ENCODE measurements at regions not wholly inside any gene's neighbourhood (a gene's known extent, or its start where the extent isn't known, plus 50 kb on each side); places are given as distances from the start of the nearest gene placed in this dataset.

DNA sequence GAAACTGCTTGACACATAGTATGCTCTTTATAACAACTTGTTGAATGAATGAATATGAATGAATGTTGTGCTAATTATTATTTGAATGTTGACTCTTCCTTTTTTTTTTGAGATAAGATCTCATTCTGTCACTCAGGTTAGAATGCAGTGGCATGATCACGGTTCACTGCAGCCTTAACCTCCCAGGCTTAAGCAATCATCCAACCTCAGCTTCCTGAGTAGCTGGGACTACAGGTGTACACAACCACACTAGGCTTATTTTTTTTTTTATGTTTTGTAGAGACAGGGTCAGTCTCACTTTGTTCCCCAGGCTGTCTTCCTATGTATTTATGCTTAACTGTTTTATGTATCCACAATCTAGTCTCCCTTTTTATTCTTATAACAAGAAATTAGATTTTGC is 114.7 kb upstream of the WDFY3 start:
- DNase-seq (ENCODE audit: low read depth, low spot score): no peak
- no peak for TF ChIP-seq SUZ12 (IDR thresholded peaks at IDR 0.05; ENCODE audit: extremely low read depth, insufficient read depth, insufficient read length)
- TF ChIP-seq ZNF274 (IDR thresholded peaks at IDR 0.05; ENCODE audit: low read depth, low read length): no peak
- TF ChIP-seq YY1 (IDR thresholded peaks at IDR 0.05; ENCODE audit: insufficient read depth, insufficient read length): no peak
- Histone ChIP-seq H3K9me3 (ENCODE audit: insufficient read depth, low read length) (peaks cover 8% of the 10 kb centered on the region), H3K36me3 (ENCODE audit: insufficient read depth, insufficient read length, low read length) (no peaks in the 10 kb centered on the region), H3K27me3 (ENCODE audit: insufficient read depth, insufficient read length) (no peaks in the 10 kb centered on the region), H3K9ac (ENCODE audit: insufficient read length, low read depth) (no peak overlapping the region), H3K4me1 (ENCODE audit: insufficient read depth, insufficient read length) (no peaks in the 10 kb centered on the region), H3K4me3 (ENCODE audit: insufficient read length, low read depth) (no peak overlapping the region)

DNA sequence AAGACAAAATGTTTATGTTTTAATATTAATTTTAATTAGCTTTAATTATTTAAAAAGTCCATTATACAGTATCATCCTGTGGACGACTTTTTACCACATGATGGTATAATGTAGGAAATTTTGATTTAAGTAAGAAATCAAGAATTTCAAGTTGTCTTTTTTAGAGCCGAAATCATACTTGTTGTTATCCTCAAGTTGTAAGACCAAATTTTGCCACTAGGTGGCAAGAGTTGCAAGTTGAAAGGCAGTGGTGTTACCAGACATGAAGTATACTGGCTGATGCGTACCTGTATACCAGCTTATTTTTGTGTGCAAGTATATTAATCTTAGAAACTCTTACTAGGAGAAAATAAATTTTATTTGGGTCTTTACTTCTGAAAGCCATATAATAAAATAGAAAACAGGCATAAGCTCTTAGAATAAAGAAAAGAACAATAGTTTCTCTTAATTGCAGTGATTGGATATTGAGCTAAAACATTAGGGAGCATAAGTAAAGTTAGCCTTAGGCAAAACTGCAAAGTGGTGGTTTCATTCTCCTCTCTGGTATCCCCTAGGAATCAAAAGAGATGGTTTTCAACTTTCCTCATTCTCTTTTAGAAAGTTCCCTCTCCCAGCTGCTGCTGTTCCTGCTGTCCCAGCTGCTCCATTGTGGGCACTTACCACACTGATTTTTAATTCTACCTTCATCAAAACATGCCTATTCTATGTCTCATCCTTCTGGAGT is 118.0 kb upstream of the WDFY3 start:
- Histone ChIP-seq H3K4me3 (ENCODE audit: insufficient read length, low read depth) (no peak overlapping the region), H3K9me3 (ENCODE audit: insufficient read depth, low read length) (peaks cover 10% of the 10 kb centered on the region; the same call in 1 of the 2 replicates), H3K27me3 (ENCODE audit: insufficient read depth, insufficient read length) (no peaks in the 10 kb centered on the region), H3K9ac (ENCODE audit: insufficient read length, low read depth) (no peak overlapping the region), H3K4me1 (ENCODE audit: insufficient read depth, insufficient read length) (no peaks in the 10 kb centered on the region), H3K36me3 (ENCODE audit: insufficient read depth, insufficient read length, low read length) (no peaks in the 10 kb centered on the region)
- TF ChIP-seq ZNF274 (IDR thresholded peaks at IDR 0.05; ENCODE audit: low read depth, low read length): no peak
- DNase-seq (ENCODE audit: low read depth, low spot score): peak; percentile 57

DNA sequence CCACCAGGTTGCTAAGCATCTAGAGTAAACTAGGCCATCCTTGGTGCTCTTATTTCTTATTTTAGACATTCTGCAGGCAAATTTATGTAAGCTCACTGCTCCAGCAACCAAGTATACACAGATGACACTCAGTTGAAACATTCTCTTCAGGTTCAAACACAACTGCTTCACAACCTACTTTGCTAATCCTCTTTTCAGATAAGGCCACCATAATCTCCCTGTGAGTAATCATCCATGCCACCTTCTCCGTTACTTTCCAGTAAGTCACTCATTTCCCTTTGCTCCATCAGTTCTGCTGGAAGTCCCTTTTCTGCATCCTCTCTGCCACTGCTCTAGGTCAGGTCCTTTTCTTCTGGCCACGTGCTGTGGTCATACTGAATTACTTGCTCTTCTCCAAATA is 120.2 kb upstream of the WDFY3 start:
- TF ChIP-seq SUZ12 (IDR thresholded peaks at IDR 0.05; ENCODE audit: extremely low read depth, insufficient read depth, insufficient read length) (no peak), YY1 (IDR thresholded peaks at IDR 0.05; ENCODE audit: insufficient read depth, insufficient read length) (no peak), ZNF274 (IDR thresholded peaks at IDR 0.05; ENCODE audit: low read depth, low read length) (no peak)
- no peaks in the 10 kb centered on the region for H3K27me3 ChIP-seq (ENCODE audit: insufficient read depth, insufficient read length)
- no peaks in the 10 kb centered on the region for H3K4me1 ChIP-seq (ENCODE audit: insufficient read depth, insufficient read length)
- DNase-seq (ENCODE audit: low read depth, low spot score): no peak
- H3K9me3 ChIP-seq (ENCODE audit: insufficient read depth, low read length): peaks cover 10% of the 10 kb centered on the region; the same call in 1 of the 2 replicates
- H3K36me3 ChIP-seq (ENCODE audit: insufficient read depth, insufficient read length, low read length): no peaks in the 10 kb centered on the region
- no peak overlapping the region for H3K9ac ChIP-seq (ENCODE audit: insufficient read length, low read depth)
- no peak overlapping the region for H3K4me3 ChIP-seq (ENCODE audit: insufficient read length, low read depth)

DNA sequence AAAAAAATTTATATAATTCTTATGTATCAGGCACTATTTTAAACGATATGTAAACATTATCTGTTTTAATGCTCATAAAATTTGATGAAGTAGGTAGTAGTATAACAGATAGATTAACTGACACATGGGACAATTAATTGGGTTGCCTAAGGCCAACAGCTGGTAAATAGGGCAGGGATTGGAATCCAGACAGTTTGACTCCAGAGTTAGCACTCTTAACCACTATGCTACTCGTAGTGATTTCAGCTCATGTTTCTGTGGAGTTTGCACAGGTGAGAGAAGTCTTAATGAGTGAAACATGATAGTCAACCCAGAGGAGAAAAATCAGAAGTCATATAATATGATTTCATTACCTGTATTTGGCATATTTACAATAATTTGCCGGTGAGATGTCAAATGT is 126.0 kb upstream of the WDFY3 start:
- H3K9ac ChIP-seq (ENCODE audit: insufficient read length, low read depth): no peak overlapping the region
- H3K9me3 ChIP-seq (ENCODE audit: insufficient read depth, low read length): peaks cover 10% of the 10 kb centered on the region; the same call in 1 of the 2 replicates
- H3K36me3 ChIP-seq (ENCODE audit: insufficient read depth, insufficient read length, low read length): no peaks in the 10 kb centered on the region
- H3K4me3 ChIP-seq (ENCODE audit: insufficient read length, low read depth): no peak overlapping the region
- no peaks in the 10 kb centered on the region for H3K27me3 ChIP-seq (ENCODE audit: insufficient read depth, insufficient read length)
- no peak for DNase-seq (ENCODE audit: low read depth, low spot score)
- no peaks in the 10 kb centered on the region for H3K4me1 ChIP-seq (ENCODE audit: insufficient read depth, insufficient read length)
- TF ChIP-seq YY1 (IDR thresholded peaks at IDR 0.05; ENCODE audit: insufficient read depth, insufficient read length) (no peak), SUZ12 (IDR thresholded peaks at IDR 0.05; ENCODE audit: extremely low read depth, insufficient read depth, insufficient read length) (no peak), ZNF274 (IDR thresholded peaks at IDR 0.05; ENCODE audit: low read depth, low read length) (no peak)

DNA sequence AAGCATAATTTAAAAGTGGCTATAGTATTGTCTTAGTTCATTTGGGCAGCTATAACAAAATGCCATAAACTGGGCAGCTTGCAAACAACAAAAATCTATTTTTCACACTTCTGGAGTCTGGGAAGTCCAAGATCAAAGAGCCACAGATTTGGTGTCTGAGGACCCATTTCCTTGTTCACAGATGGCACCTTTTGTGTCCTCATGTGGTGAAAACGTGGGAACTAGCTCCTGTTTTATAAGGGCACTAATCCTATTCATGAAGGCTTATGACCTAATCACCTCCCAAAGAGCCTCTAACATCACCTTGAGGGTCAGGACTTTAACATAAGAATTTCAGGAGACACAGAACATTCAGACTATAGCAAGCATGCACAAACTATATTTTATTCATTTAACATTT is 126.5 kb upstream of the WDFY3 start:
- Histone ChIP-seq H3K4me1 (ENCODE audit: insufficient read depth, insufficient read length) (no peaks in the 10 kb centered on the region), H3K4me3 (ENCODE audit: insufficient read length, low read depth) (no peak overlapping the region), H3K9me3 (ENCODE audit: insufficient read depth, low read length) (peaks cover 10% of the 10 kb centered on the region; the same call in 1 of the 2 replicates), H3K36me3 (ENCODE audit: insufficient read depth, insufficient read length, low read length) (no peaks in the 10 kb centered on the region), H3K27me3 (ENCODE audit: insufficient read depth, insufficient read length) (no peaks in the 10 kb centered on the region), H3K9ac (ENCODE audit: insufficient read length, low read depth) (no peak overlapping the region)
- no peak for TF ChIP-seq SUZ12 (IDR thresholded peaks at IDR 0.05; ENCODE audit: extremely low read depth, insufficient read depth, insufficient read length)
- no peak for TF ChIP-seq ZNF274 (IDR thresholded peaks at IDR 0.05; ENCODE audit: low read depth, low read length)
- TF ChIP-seq YY1 (IDR thresholded peaks at IDR 0.05; ENCODE audit: insufficient read depth, insufficient read length): no peak
- DNase-seq (ENCODE audit: low read depth, low spot score): no peak

DNA sequence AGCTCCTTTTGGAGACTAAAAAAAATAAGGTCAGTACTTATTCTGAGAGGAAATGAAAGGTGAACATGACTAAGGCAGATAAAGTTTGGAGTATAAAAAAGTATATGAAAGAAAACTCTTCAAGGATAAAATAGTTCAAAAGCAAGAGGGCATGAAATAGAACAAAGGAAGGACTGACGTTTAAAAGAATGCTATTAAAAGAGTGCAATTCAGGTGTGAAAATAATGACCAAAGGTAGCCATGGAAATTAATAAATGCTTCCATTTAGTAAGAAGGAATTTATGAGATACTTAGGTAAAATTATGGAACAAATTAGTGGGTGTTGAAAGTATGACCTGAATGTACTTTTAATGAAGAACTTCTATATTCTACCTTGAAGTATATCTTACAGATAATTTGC is 128.2 kb upstream of the WDFY3 start:
- H3K4me1 ChIP-seq (ENCODE audit: insufficient read depth, insufficient read length): no peaks in the 10 kb centered on the region
- no peak for DNase-seq (ENCODE audit: low read depth, low spot score)

DNA sequence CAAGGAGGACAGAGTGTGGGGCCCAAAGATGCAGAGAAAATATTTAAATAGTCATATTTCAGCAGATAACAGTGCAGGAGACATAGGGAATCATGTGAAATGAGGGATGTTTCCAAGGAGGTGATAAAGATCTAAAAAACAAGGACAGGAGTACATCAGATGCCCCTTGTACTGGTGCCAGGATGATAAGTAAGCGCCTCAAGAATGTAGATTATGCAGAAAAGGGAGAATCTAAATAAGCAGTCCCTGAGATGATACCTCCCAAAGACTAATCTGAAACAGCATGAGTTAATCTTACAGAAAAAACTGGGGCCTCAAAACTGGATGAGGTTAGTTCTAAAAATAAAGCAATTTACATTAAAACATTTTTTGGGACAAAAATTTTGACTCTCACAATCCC is 136.1 kb upstream of the WDFY3 start:
- Histone ChIP-seq H3K27me3 (ENCODE audit: insufficient read depth, insufficient read length) (no peaks in the 10 kb centered on the region), H3K4me3 (ENCODE audit: insufficient read length, low read depth) (no peak overlapping the region), H3K36me3 (ENCODE audit: insufficient read depth, insufficient read length, low read length) (no peaks in the 10 kb centered on the region), H3K4me1 (ENCODE audit: insufficient read depth, insufficient read length) (no peaks in the 10 kb centered on the region), H3K9me3 (ENCODE audit: insufficient read depth, low read length) (no peaks in the 10 kb centered on the region), H3K9ac (ENCODE audit: insufficient read length, low read depth) (no peak overlapping the region)
- no peak for DNase-seq (ENCODE audit: low read depth, low spot score)
- TF ChIP-seq SUZ12 (IDR thresholded peaks at IDR 0.05; ENCODE audit: extremely low read depth, insufficient read depth, insufficient read length) (no peak), ZNF274 (IDR thresholded peaks at IDR 0.05; ENCODE audit: low read depth, low read length) (no peak), YY1 (IDR thresholded peaks at IDR 0.05; ENCODE audit: insufficient read depth, insufficient read length) (no peak)

More for the DNA sequence above, 128.2 kb upstream of the WDFY3 start:
- no peak overlapping the region for H3K4me3 ChIP-seq (ENCODE audit: insufficient read length, low read depth)
- H3K27me3 ChIP-seq (ENCODE audit: insufficient read depth, insufficient read length): no peaks in the 10 kb centered on the region
- H3K9me3 ChIP-seq (ENCODE audit: insufficient read depth, low read length): no peaks in the 10 kb centered on the region
- H3K9ac ChIP-seq (ENCODE audit: insufficient read length, low read depth): no peak overlapping the region
- TF ChIP-seq ZNF274 (IDR thresholded peaks at IDR 0.05; ENCODE audit: low read depth, low read length) (no peak), SUZ12 (IDR thresholded peaks at IDR 0.05; ENCODE audit: extremely low read depth, insufficient read depth, insufficient read length) (no peak), YY1 (IDR thresholded peaks at IDR 0.05; ENCODE audit: insufficient read depth, insufficient read length) (no peak)
- no peaks in the 10 kb centered on the region for H3K36me3 ChIP-seq (ENCODE audit: insufficient read depth, insufficient read length, low read length)

All from NT2/D1 (cell line).